ENCODE measurements at regions not wholly inside any gene's neighbourhood (a gene's known extent, or its start where the extent isn't known, plus 50 kb on each side); places are given as distances from the start of the nearest gene placed in this dataset.
"Not testable (repeated sequence)": the region's sequence is repeated elsewhere in the genome, so short reads cannot be mapped to it uniquely, and the experiment has no call there.

- TF ChIP-seq, protein P1, sequence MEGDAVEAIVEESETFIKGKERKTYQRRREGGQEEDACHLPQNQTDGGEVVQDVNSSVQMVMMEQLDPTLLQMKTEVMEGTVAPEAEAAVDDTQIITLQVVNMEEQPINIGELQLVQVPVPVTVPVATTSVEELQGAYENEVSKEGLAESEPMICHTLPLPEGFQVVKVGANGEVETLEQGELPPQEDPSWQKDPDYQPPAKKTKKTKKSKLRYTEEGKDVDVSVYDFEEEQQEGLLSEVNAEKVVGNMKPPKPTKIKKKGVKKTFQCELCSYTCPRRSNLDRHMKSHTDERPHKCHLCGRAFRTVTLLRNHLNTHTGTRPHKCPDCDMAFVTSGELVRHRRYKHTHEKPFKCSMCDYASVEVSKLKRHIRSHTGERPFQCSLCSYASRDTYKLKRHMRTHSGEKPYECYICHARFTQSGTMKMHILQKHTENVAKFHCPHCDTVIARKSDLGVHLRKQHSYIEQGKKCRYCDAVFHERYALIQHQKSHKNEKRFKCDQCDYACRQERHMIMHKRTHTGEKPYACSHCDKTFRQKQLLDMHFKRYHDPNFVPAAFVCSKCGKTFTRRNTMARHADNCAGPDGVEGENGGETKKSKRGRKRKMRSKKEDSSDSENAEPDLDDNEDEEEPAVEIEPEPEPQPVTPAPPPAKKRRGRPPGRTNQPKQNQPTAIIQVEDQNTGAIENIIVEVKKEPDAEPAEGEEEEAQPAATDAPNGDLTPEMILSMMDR (conservative IDR thresholded peaks at IDR 0.05; ENCODE audit: low read length) = not testable (repeated sequence)
- not testable (repeated sequence) for TF ChIP-seq EZH2phosphoT487 (IDR thresholded peaks at IDR 0.05; ENCODE audit: borderline replicate concordance, low read depth, low read length)
Observed at GRCh38 chr18:9007700-9008099, 94.8 kb upstream of the NDUFV2 start.

Measured in OCI-LY7 (cell line).